Keratinocyte (primary cell): ENCODE measurements at regions not wholly inside any gene's neighbourhood (a gene's known extent, or its start where the extent isn't known, plus 50 kb on each side); places are given as distances from the start of the nearest gene placed in this dataset.

Experiments
- DNase-seq: peaks from one replicate; pipeline ENCODE4 v3.0.0-alpha.2; 2011; ENCODE audit warnings: low read depth, missing footprints, low spot score
- FAIRE-seq: peaks from 2 replicates; lab custom pipeline; 2011; peaks lifted over from hg19 to GRCh38; lab: Jason Lieb, UNC
- H2AFZ ChIP-seq: 2 replicates; pipeline ENCODE4 v1.6.0; 2012; ENCODE audit warnings: low read length, control low read depth, inconsistent platforms; ENCODE audit not compliant: control insufficient read depth
- H3K27ac ChIP-seq: 2 replicates; pipeline ENCODE4 v1.5.1; 2011; ENCODE audit warnings: low read length; ENCODE audit not compliant: control insufficient read depth, insufficient read depth
- H3K27me3 ChIP-seq: 3 replicates; pipeline ENCODE4 v1.6.0; 2011; ENCODE audit warnings: low read length; ENCODE audit not compliant: control insufficient read depth, insufficient read depth; ENCODE audit errors: extremely low read depth
- H3K36me3 ChIP-seq, 2 experiments: 2 replicates in 1 of 2; 3 replicates in 1 of 2; pipeline ENCODE4 v1.5.1; 2011; ENCODE audit warnings: low read length in 2 of 2, mild to moderate bottlenecking in 1 of 2; ENCODE audit not compliant: control insufficient read depth in 2 of 2, insufficient read depth in 2 of 2; ENCODE audit errors: extremely low read depth in 1 of 2
- H3K4me1 ChIP-seq: 3 replicates; pipeline ENCODE4 v1.5.1; 2011; ENCODE audit warnings: low read length; ENCODE audit not compliant: control insufficient read depth, insufficient read depth; ENCODE audit errors: extremely low read depth
- H3K4me2 ChIP-seq: 3 replicates; pipeline ENCODE4 v1.6.0; 2011; ENCODE audit warnings: low read depth, low read length; ENCODE audit not compliant: control insufficient read depth, insufficient read depth; ENCODE audit errors: extremely low read depth
- H3K4me3 ChIP-seq, 3 experiments: fragments of 200-600 bp in 1 of 3; sonication (generic) in 1 of 3; 2 replicates in 2 of 3; 3 replicates in 1 of 3; pipeline ENCODE4 v1.5.1; 2011 to 2016; ENCODE audit warnings: low read length in 3 of 3, mild to moderate bottlenecking in 3 of 3, control low read depth in 2 of 3, inconsistent platforms in 1 of 3, low read depth in 1 of 3, mixed read lengths in 1 of 3, mixed run types in 1 of 3, moderate library complexity in 1 of 3; ENCODE audit not compliant: control insufficient read depth in 2 of 3, insufficient read depth in 2 of 3; ENCODE audit errors: extremely low read depth in 1 of 3
- H3K79me2 ChIP-seq: 2 replicates; pipeline ENCODE4 v1.6.0; 2012; ENCODE audit warnings: low read length; ENCODE audit not compliant: control insufficient read depth, insufficient read depth
- H3K9ac ChIP-seq: 3 replicates; pipeline ENCODE4 v1.6.0; 2011; ENCODE audit warnings: low read length; ENCODE audit not compliant: control insufficient read depth, insufficient read depth; ENCODE audit errors: extremely low read depth
- H3K9me1 ChIP-seq: 3 replicates; pipeline ENCODE4 v1.6.0; 2011; ENCODE audit warnings: low read length; ENCODE audit not compliant: control insufficient read depth, insufficient read depth; ENCODE audit errors: extremely low read depth
- H3K9me3 ChIP-seq: 2 replicates; pipeline ENCODE4 v1.5.1; 2012; ENCODE audit warnings: low read depth, low read length; ENCODE audit not compliant: control insufficient read depth
- H4K20me1 ChIP-seq: 3 replicates; pipeline ENCODE4 v1.6.0; 2011; ENCODE audit warnings: low read length; ENCODE audit not compliant: control insufficient read depth, insufficient read depth; ENCODE audit errors: extremely low read depth
- EZH2 ChIP-seq: IDR thresholded peaks from one replicate; pipeline ENCODE4 v1.6.1; 2012; ENCODE audit warnings: inconsistent platforms, mild to moderate bottlenecking, low read length, moderate library complexity
- dilution Hi-C: fragments of 300-500 bp; cut with MboI; formaldehyde crosslinking; loops from one replicate; pipeline ENCODE4 v1.7.0; 2020; ENCODE audit warnings: low sequenced_read_pairs; ENCODE audit not compliant: extremely low pct_ligation_motif_present
- TF ChIP-seq, protein P1 (sequence below), 3 experiments: IDR thresholded peaks in 1 of 3; conservative IDR thresholded peaks in 1 of 3; optimal IDR thresholded peaks in 1 of 3; 2 replicates in 2 of 3; 3 replicates in 1 of 3; pipeline versions ENCODE3 to v1.5.1; 2011; ENCODE audit warnings: low read length in 3 of 3, mild to moderate bottlenecking in 3 of 3, moderate library complexity in 2 of 3, control low read depth in 1 of 3, inconsistent platforms in 1 of 3; ENCODE audit not compliant: insufficient read depth in 2 of 3; ENCODE audit errors: extremely low read depth in 1 of 3

DNA sequence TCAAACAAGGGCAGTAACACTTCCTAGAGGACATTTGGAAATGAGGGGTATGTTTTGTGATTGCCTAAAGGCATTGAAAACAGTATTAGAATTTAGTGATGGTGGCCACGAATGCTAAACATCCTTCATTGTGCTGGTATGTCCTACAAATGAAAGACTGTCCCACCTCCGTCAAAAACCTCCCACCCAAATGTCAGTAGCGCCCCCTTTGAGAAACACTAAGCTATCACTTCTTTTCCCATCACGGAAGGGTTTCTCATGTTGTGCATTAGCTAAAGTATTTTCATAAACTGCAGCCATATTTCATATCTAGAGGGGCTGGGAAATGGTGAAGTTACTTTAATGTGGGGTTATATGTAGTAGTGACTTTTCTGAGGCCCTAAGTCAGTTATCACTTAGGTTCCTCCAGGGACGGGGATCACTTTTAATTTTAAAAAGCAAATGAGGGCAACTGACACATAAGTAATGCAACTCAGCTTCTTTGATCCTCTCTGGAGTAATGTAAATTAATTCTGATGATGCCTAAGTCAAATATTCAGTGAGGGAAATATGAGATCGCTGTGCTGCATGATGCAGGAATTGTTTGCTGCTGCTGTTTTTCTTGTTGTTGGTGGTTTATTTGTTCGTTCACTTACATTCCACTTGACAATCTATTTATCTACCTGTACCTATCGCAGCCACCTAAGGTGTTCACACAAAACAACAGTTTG is 1403.4 kb upstream of the TENM4 start:
- no peak overlapping the region for H2AFZ ChIP-seq
- H3K9ac ChIP-seq = no peak overlapping the region
- no peaks in the 10 kb centered on the region for H3K27me3 ChIP-seq
- FAIRE-seq = no peak
- no peaks in the 10 kb centered on the region for H4K20me1 ChIP-seq
- H3K79me2 ChIP-seq = no peaks in the 10 kb centered on the region
- TF ChIP-seq, protein P1, sequence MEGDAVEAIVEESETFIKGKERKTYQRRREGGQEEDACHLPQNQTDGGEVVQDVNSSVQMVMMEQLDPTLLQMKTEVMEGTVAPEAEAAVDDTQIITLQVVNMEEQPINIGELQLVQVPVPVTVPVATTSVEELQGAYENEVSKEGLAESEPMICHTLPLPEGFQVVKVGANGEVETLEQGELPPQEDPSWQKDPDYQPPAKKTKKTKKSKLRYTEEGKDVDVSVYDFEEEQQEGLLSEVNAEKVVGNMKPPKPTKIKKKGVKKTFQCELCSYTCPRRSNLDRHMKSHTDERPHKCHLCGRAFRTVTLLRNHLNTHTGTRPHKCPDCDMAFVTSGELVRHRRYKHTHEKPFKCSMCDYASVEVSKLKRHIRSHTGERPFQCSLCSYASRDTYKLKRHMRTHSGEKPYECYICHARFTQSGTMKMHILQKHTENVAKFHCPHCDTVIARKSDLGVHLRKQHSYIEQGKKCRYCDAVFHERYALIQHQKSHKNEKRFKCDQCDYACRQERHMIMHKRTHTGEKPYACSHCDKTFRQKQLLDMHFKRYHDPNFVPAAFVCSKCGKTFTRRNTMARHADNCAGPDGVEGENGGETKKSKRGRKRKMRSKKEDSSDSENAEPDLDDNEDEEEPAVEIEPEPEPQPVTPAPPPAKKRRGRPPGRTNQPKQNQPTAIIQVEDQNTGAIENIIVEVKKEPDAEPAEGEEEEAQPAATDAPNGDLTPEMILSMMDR (optimal IDR thresholded peaks at IDR 0.05 in 1 of 3, IDR thresholded peaks at IDR 0.05 in 1 of 3, conservative IDR thresholded peaks at IDR 0.05 in 1 of 3; ENCODE audit: extremely low read depth in 1 of 3, insufficient read depth in 2 of 3, low read length in 3 of 3) = no peak
- no peak for TF ChIP-seq EZH2
- no peaks in the 10 kb centered on the region for H3K36me3 ChIP-seq
- no peak overlapping the region for H3K4me2 ChIP-seq
- H3K9me1 ChIP-seq = no peaks in the 10 kb centered on the region
- H3K27ac ChIP-seq = no peak overlapping the region
- H3K4me1 ChIP-seq = no peaks in the 10 kb centered on the region
- no peak for DNase-seq
- dilution Hi-C loops = no loop called here
- no peak overlapping the region for H3K4me3 ChIP-seq
- no peaks in the 10 kb centered on the region for H3K9me3 ChIP-seq

DNA sequence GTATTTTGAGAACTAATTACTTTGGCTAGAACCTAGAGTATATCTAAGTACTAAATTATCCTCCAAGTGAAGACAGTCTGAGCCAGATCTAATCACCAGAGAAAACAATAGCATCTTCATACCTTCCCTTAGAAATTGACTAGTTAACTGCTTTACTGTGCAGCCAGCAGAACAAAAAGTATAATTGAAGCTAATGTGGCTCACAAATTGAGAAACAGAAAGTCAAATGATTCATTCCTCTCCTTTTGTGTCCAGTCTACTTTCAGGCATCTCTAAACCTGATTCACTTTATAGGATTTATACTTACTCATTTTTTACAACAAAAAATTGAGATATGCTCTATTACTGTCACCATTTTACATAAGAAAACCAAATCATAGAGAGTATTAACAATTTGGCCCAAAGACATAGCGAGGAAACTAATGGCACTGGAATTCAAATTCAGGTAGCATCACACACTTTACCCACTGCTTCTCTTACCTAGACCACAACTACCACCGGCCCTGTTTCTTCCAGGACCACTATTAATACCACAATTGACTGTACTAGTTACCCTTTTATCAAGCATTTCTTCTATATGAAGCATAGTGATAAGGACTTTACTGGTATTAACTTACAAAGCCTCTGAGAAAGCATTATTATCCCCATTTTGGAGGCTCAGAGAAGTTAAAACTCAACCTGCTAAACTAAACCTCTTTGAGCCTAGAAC is 1402.6 kb upstream of the TENM4 start:
- H3K9ac ChIP-seq = no peak overlapping the region
- no peaks in the 10 kb centered on the region for H3K27me3 ChIP-seq
- H3K9me1 ChIP-seq = no peaks in the 10 kb centered on the region
- TF ChIP-seq, protein P1 (optimal IDR thresholded peaks at IDR 0.05 in 1 of 3, IDR thresholded peaks at IDR 0.05 in 1 of 3, conservative IDR thresholded peaks at IDR 0.05 in 1 of 3; ENCODE audit: extremely low read depth in 1 of 3, insufficient read depth in 2 of 3, low read length in 3 of 3) = no peak
- TF ChIP-seq EZH2 = no peak
- H3K27ac ChIP-seq = no peak overlapping the region
- H3K9me3 ChIP-seq = no peaks in the 10 kb centered on the region
- H3K4me1 ChIP-seq = no peaks in the 10 kb centered on the region
- dilution Hi-C loops = no loop called here
- no peaks in the 10 kb centered on the region for H4K20me1 ChIP-seq
- H3K79me2 ChIP-seq = no peaks in the 10 kb centered on the region
- no peak overlapping the region for H3K4me2 ChIP-seq
- DNase-seq = no peak
- H3K36me3 ChIP-seq = no peaks in the 10 kb centered on the region
- FAIRE-seq = no peak
- no peak overlapping the region for H2AFZ ChIP-seq
- H3K4me3 ChIP-seq = no peak overlapping the region
